ENCODE measurements at regions not wholly inside any gene's neighbourhood (a gene's known extent, or its start where the extent isn't known, plus 50 kb on each side); places are given as distances from the start of the nearest gene placed in this dataset.

GRCh38 chr15:26455828-26456227 is 317.0 kb downstream of the GABRB3 start:
- Histone ChIP-seq H3K36me3 (ENCODE audit: control insufficient read depth, insufficient read depth, low read length) (no peaks in the 10 kb centered on the region), H3K4me3 (replicated peaks; ENCODE audit: low read depth, low read length) (no peak overlapping the region), H3K27me3 (replicated peaks; ENCODE audit: control insufficient read depth, insufficient read depth, low read length) (no peaks in the 10 kb centered on the region)
- TF ChIP-seq CTCF (IDR thresholded peaks at IDR 0.05; ENCODE audit: insufficient read depth, low read length, poor library complexity, severe bottlenecking): no peak
- no peak for DNase-seq (ENCODE audit: extremely low read depth, insufficient read length)

- no peaks in the 10 kb centered on the region for H3K27me3 ChIP-seq (replicated peaks; ENCODE audit: control insufficient read depth, insufficient read depth, low read length)
- H3K4me3 ChIP-seq (replicated peaks; ENCODE audit: low read depth, low read length): no peak overlapping the region
- no peaks in the 10 kb centered on the region for H3K36me3 ChIP-seq (ENCODE audit: control insufficient read depth, insufficient read depth, low read length)
- TF ChIP-seq CTCF (IDR thresholded peaks at IDR 0.05; ENCODE audit: insufficient read depth, low read length, poor library complexity, severe bottlenecking): no peak
- no peak for DNase-seq (ENCODE audit: extremely low read depth, insufficient read length)
These were observed 319.0 kb downstream of the GABRB3 start for GRCh38 chr15:26453914-26454313.

GRCh38 chr15:26451995-26452394 is 320.9 kb downstream of the GABRB3 start:
- no peaks in the 10 kb centered on the region for H3K27me3 ChIP-seq (replicated peaks; ENCODE audit: control insufficient read depth, insufficient read depth, low read length)
- no peaks in the 10 kb centered on the region for H3K36me3 ChIP-seq (ENCODE audit: control insufficient read depth, insufficient read depth, low read length)
- H3K4me3 ChIP-seq (replicated peaks; ENCODE audit: low read depth, low read length): no peak overlapping the region
- no peak for DNase-seq (ENCODE audit: extremely low read depth, insufficient read length)
- TF ChIP-seq CTCF (IDR thresholded peaks at IDR 0.05; ENCODE audit: insufficient read depth, low read length, poor library complexity, severe bottlenecking): no peak

- no peak for TF ChIP-seq CTCF (IDR thresholded peaks at IDR 0.05; ENCODE audit: insufficient read depth, low read length, poor library complexity, severe bottlenecking)
- Histone ChIP-seq H3K4me3 (replicated peaks; ENCODE audit: low read depth, low read length) (no peak overlapping the region), H3K36me3 (ENCODE audit: control insufficient read depth, insufficient read depth, low read length) (no peaks in the 10 kb centered on the region), H3K27me3 (replicated peaks; ENCODE audit: control insufficient read depth, insufficient read depth, low read length) (no peaks in the 10 kb centered on the region)
- DNase-seq (ENCODE audit: extremely low read depth, insufficient read length): no peak
These were observed 323.6 kb downstream of the GABRB3 start for GRCh38 chr15:26449291-26449690.

- Histone ChIP-seq H3K4me3 (replicated peaks; ENCODE audit: low read depth, low read length) (no peak overlapping the region), H3K27me3 (replicated peaks; ENCODE audit: control insufficient read depth, insufficient read depth, low read length) (no peaks in the 10 kb centered on the region), H3K36me3 (ENCODE audit: control insufficient read depth, insufficient read depth, low read length) (no peaks in the 10 kb centered on the region)
- no peak for TF ChIP-seq CTCF (IDR thresholded peaks at IDR 0.05; ENCODE audit: insufficient read depth, low read length, poor library complexity, severe bottlenecking)
- DNase-seq (ENCODE audit: extremely low read depth, insufficient read length): no peak
These were observed 329.5 kb downstream of the GABRB3 start for GRCh38 chr15:26443321-26443720.

- TF ChIP-seq CTCF (IDR thresholded peaks at IDR 0.05; ENCODE audit: insufficient read depth, low read length, poor library complexity, severe bottlenecking): no peak
- H3K4me3 ChIP-seq (replicated peaks; ENCODE audit: low read depth, low read length): no peak overlapping the region
- H3K36me3 ChIP-seq (ENCODE audit: control insufficient read depth, insufficient read depth, low read length): no peaks in the 10 kb centered on the region
- H3K27me3 ChIP-seq (replicated peaks; ENCODE audit: control insufficient read depth, insufficient read depth, low read length): no peaks in the 10 kb centered on the region
- no peak for DNase-seq (ENCODE audit: extremely low read depth, insufficient read length)
These were observed 330.2 kb downstream of the GABRB3 start for GRCh38 chr15:26442680-26443079.
